C4-2B (cell line): ENCODE measurements at regions not wholly inside any gene's neighbourhood (a gene's known extent, or its start where the extent isn't known, plus 50 kb on each side); places are given as distances from the start of the nearest gene placed in this dataset.

Source experiments
- CTCF ChIP-seq: fragments of 450-650 bp; conservative IDR thresholded peaks from 2 replicates; pipeline ENCODE4 v1.5.1; 2017; ENCODE audit warnings: mild to moderate bottlenecking
- ZFX ChIP-seq: fragments of 450-650 bp; IDR thresholded peaks from 2 replicates; pipeline ENCODE4 v1.6.1; 2017

DNA sequence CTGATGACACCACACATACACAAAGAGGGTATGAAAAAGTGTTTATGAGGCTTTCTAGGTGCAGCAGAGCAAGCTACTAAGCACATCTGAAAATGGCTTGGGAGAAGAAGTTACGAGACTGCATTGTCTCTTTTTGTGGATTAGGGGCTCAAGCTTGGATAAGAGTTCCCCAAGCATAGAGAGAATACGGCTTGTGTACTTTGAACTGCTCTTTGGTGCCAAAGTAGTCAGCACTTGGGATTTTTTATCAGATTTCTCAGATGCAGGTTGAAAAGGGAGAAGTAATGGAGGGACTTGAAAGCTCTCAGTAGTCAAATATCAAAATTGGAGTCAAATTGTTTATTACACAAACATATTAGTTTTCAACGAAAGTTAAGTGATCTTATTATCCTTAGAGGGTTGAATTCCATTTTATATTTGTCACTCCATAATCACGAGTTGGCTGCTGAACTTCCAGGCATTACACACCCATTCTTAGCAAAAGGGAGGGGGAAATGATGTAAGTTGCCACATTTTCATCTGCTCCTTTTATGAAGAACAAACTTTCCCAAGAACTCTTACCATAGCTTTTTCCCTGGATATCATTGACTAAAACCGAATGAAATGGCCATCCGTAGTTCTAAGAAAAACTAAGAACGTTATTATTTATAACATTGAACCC lies 1904.9 kb downstream of the PCDH7 start:
- TF ChIP-seq CTCF (no peak), ZFX (no peak)
